ENCODE measurements at regions not wholly inside any gene's neighbourhood (a gene's known extent, or its start where the extent isn't known, plus 50 kb on each side); places are given as distances from the start of the nearest gene placed in this dataset.

DNA sequence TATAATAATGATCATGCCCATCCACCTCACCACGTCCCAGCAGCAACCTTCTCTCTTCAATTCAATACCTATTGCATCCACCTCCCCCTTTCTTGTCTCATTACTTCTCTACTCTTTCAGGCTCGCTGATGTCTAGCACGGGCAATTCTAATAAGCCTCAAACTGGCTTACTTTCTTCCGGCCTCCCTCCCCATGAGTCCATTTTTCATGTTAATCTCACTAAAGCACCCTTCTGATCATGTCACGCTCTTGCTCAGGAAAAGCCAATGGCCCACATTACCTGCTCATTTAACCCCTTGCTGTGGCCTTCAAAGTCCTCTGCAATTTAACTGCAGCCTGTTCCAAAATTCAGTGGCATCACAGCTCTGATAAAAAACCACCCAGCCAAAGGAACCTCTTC lies 105.1 kb downstream of the UTRN start:
- TF ChIP-seq CTCF (conservative IDR thresholded peaks at IDR 0.05), result no peak
- H3K27ac ChIP-seq, result no peak overlapping the region

- no peak overlapping the region for H3K27ac ChIP-seq
- TF ChIP-seq CTCF (conservative IDR thresholded peaks at IDR 0.05), result no peak
These were observed 105.8 kb downstream of the UTRN start for GRCh38 chr6:144390886-144391285.

GRCh38 chr6:144392536-144392935 lies 107.4 kb downstream of the UTRN start:
- no peak for TF ChIP-seq CTCF (conservative IDR thresholded peaks at IDR 0.05)
- no peak overlapping the region for H3K27ac ChIP-seq

DNA sequence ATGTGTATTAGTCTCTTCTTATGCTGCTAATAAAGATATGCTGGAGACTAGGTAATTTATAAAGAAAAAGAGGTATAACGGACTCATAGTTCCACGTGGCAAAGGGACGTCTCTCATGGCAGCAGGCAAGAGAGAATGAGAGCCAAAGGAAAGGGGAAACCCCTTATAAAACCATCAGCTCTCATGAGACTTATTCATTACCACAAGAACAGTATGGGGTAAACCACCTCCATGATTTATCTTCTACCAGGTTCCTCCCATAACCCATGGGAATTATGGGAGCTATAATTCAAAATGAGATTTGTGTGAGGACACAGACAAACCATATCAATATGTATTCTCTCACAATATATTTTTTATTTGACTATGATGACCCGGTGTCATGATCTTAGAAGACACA lies 109.1 kb downstream of the UTRN start:
- TF ChIP-seq CTCF (conservative IDR thresholded peaks at IDR 0.05), result no peak
- no peak overlapping the region for H3K27ac ChIP-seq

- H3K27ac ChIP-seq, result no peak overlapping the region
These were observed 109.9 kb downstream of the UTRN start for GRCh38 chr6:144395014-144395413.

DNA sequence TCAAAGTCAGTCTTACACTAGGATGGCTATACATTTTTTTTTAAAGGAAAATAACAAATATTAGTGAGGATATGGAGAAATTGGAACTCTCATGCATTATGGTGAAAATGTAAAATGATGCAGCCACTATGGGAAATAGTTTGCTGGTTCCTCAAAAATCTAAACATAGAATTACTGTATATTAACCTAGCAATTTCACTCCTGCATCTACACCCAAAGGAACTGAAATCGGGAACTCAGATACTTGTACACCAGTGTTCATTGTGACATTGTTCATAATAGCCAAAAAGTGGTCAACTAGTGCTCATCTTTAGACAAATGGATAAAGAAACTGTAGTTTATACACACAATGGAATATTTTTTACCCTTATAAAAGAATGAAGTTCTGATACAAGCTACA lies 110.7 kb downstream of the UTRN start:
- TF ChIP-seq CTCF (conservative IDR thresholded peaks at IDR 0.05), result no peak
- no peak overlapping the region for H3K27ac ChIP-seq

More at GRCh38 chr6:144395014-144395413, 109.9 kb downstream of the UTRN start:
- TF ChIP-seq CTCF (conservative IDR thresholded peaks at IDR 0.05), result no peak

GRCh38 chr6:144397141-144397540 lies 112.0 kb downstream of the UTRN start:
- TF ChIP-seq CTCF (conservative IDR thresholded peaks at IDR 0.05), result no peak
- H3K27ac ChIP-seq, result no peak overlapping the region

- TF ChIP-seq CTCF (conservative IDR thresholded peaks at IDR 0.05), result no peak
These were observed 115.2 kb downstream of the UTRN start for GRCh38 chr6:144400321-144400720.

More at GRCh38 chr6:144400321-144400720, 115.2 kb downstream of the UTRN start:
- no peak overlapping the region for H3K27ac ChIP-seq

Data from VCaP (cell line).